ENCODE measurements at regions not wholly inside any gene's neighbourhood (a gene's known extent, or its start where the extent isn't known, plus 50 kb on each side); places are given as distances from the start of the nearest gene placed in this dataset.

DNA sequence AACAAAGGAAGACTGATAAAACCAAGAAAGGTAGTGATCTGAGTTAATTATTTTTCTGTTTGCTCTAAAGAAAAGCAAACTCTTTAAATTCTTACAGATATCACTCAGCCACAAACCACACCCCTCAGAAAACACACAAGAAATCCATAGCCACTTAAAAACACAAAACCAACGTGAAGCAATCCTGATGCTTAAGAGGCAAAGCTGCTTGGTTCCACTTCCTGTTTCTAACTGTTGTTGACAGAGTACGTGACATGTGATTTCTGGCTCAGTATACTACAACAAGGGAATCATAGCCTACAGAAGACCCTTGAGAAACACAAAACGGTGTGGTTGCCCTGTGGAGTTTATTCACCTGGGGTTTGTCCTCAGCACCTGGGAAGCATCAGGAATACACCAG lies 240.9 kb upstream of the APCDD1 start (continued):
- TF ChIP-seq POLR2AphosphoS5 (IDR thresholded peaks at IDR 0.05; ENCODE audit: low read depth, low read length), result no peak
- TF ChIP-seq, protein P1, sequence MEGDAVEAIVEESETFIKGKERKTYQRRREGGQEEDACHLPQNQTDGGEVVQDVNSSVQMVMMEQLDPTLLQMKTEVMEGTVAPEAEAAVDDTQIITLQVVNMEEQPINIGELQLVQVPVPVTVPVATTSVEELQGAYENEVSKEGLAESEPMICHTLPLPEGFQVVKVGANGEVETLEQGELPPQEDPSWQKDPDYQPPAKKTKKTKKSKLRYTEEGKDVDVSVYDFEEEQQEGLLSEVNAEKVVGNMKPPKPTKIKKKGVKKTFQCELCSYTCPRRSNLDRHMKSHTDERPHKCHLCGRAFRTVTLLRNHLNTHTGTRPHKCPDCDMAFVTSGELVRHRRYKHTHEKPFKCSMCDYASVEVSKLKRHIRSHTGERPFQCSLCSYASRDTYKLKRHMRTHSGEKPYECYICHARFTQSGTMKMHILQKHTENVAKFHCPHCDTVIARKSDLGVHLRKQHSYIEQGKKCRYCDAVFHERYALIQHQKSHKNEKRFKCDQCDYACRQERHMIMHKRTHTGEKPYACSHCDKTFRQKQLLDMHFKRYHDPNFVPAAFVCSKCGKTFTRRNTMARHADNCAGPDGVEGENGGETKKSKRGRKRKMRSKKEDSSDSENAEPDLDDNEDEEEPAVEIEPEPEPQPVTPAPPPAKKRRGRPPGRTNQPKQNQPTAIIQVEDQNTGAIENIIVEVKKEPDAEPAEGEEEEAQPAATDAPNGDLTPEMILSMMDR (IDR thresholded peaks at IDR 0.05 in 2 of 3, conservative IDR thresholded peaks at IDR 0.05 in 1 of 3; ENCODE audit: borderline replicate concordance in 1 of 3, insufficient read depth in 1 of 3, low read depth in 2 of 3, low read length in 2 of 3), result no peak
- no peak for TF ChIP-seq SP1 (IDR thresholded peaks at IDR 0.05; ENCODE audit: low read depth)
- TF ChIP-seq FOSL1 (IDR thresholded peaks at IDR 0.05; ENCODE audit: low read depth), result no peak

DNA sequence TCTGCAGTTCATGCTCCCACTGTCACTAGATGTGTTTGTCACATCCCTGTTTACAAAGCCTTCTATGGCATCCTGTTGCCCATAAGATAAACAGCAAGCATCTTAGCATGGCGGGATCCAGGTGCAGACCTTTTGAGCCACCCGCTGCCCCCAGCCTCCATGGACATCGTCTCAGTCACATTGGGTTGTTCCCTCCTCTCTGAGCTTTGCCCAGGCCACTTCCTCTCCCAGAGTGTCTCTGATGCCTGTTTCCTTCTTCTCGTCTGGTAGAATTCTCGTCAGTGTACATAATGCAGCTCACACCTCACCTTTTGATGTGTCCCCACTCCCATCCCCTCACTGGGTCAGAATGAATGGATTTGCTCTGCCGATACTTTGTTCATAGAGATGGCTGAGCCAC lies 239.0 kb upstream of the APCDD1 start:
- DNase-seq (ENCODE audit: low read depth, low spot score), result no peak

DNA sequence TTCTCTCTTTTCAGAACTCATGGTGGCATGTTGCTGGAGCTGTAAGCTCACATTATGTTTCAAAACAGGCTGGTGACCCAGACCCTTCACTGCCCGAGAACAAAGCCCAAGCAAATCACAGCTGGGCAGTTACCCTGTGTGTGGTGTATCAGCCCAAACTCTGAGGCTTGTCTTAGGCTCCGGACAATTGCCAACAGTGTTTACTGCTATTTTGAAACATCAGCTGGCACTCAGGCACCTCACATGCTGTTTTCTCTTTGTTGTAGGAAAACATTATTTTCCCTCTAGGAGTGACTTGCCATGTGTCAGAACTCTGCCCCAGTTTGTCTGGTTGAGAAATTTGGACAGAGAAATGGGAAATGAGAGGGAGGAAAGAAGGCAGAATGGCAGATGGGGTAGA lies 237.6 kb upstream of the APCDD1 start:
- Histone ChIP-seq H2AFZ (ENCODE audit: low read depth, low read length, poor library complexity, severe bottlenecking) (no peak overlapping the region), H3K4me2 (ENCODE audit: low read length) (no peak overlapping the region), H4K20me1 (ENCODE audit: insufficient read depth) (no peaks in the 10 kb centered on the region), H3K9me2 (ENCODE audit: insufficient read depth) (no peaks in the 10 kb centered on the region), H3K27me3 (ENCODE audit: insufficient read depth, low read length) (0 out of 2 replicates have a peak, but pooled peaks cover 8% of the 10 kb centered on the region), H3K4me1 (ENCODE audit: control insufficient read depth in 1 of 2, insufficient read depth in 2 of 2, low read length in 2 of 2) (no peaks in the 10 kb centered on the region), H3K79me2 (ENCODE audit: insufficient read depth, low read length) (no peaks in the 10 kb centered on the region), H3K36me3 (ENCODE audit: control insufficient read depth in 1 of 2, insufficient read depth in 2 of 2, low read length in 2 of 2) (no peaks in the 10 kb centered on the region), H3K9me3 (ENCODE audit: control insufficient read depth in 1 of 2, insufficient read depth in 1 of 2, low read depth in 1 of 2, low read length in 2 of 2) (no peaks in the 10 kb centered on the region), H3K4me3 (replicated peaks in 1 of 2; ENCODE audit: low read depth in 1 of 2, low read length in 2 of 2) (no peak overlapping the region), H3K27ac (ENCODE audit: low read depth, low read length) (no peak overlapping the region), H3K9ac (ENCODE audit: low read length) (no peak overlapping the region)
- ChIA-PET CTCF (no interaction called here), RAD21 (ENCODE audit: low non-redundant PET in 1 of 2, low total read pairs in 2 of 2, uncharacterized antibody in 2 of 2, unreplicated experiment in 2 of 2) (no interaction called here), POLR2A (no interaction called here)
- no TSS peak for BruUV-seq (replicated peaks)
- DNase-seq (ENCODE audit: low read depth, low spot score) (no peak), ATAC-seq (no peak)
- intact Hi-C loops (cut with micrococcal nuclease), result no loop called here
- TF ChIP-seq, protein P2, sequence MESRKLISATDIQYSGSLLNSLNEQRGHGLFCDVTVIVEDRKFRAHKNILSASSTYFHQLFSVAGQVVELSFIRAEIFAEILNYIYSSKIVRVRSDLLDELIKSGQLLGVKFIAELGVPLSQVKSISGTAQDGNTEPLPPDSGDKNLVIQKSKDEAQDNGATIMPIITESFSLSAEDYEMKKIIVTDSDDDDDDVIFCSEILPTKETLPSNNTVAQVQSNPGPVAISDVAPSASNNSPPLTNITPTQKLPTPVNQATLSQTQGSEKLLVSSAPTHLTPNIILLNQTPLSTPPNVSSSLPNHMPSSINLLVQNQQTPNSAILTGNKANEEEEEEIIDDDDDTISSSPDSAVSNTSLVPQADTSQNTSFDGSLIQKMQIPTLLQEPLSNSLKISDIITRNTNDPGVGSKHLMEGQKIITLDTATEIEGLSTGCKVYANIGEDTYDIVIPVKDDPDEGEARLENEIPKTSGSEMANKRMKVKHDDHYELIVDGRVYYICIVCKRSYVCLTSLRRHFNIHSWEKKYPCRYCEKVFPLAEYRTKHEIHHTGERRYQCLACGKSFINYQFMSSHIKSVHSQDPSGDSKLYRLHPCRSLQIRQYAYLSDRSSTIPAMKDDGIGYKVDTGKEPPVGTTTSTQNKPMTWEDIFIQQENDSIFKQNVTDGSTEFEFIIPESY (IDR thresholded peaks at IDR 0.05; ENCODE audit: extremely low read depth, insufficient replicate concordance, low read length), result no peak
- TF ChIP-seq SP1 (IDR thresholded peaks at IDR 0.05; ENCODE audit: low read depth) (no peak), POLR2AphosphoS5 (IDR thresholded peaks at IDR 0.05; ENCODE audit: low read depth, low read length) (no peak), EZH2 (IDR thresholded peaks at IDR 0.05) (no peak), RAD21 (IDR thresholded peaks at IDR 0.05; ENCODE audit: low read depth) (no peak), EZH2phosphoT487 (IDR thresholded peaks at IDR 0.05; ENCODE audit: borderline replicate concordance) (no peak), EGR1 (IDR thresholded peaks at IDR 0.05; ENCODE audit: low read depth) (no peak), YY1 (IDR thresholded peaks at IDR 0.05; ENCODE audit: extremely low read depth, insufficient replicate concordance, low read depth, low read length) (no peak)

More for the DNA sequence above, 239.0 kb upstream of the APCDD1 start:
- ChIA-PET CTCF (no interaction called here), RAD21 (ENCODE audit: low non-redundant PET in 1 of 2, low total read pairs in 2 of 2, uncharacterized antibody in 2 of 2, unreplicated experiment in 2 of 2) (no interaction called here), POLR2A (no interaction called here)
- no peak for ATAC-seq
- TF ChIP-seq RAD21 (IDR thresholded peaks at IDR 0.05; ENCODE audit: low read depth) (no peak), CEBPB (IDR thresholded peaks at IDR 0.05; ENCODE audit: low read depth) (no peak), EZH2 (IDR thresholded peaks at IDR 0.05) (no peak)
- Histone ChIP-seq H3K4me3 (replicated peaks in 1 of 2; ENCODE audit: low read depth in 1 of 2, low read length in 2 of 2) (no peak overlapping the region), H3K9me2 (ENCODE audit: insufficient read depth) (no peaks in the 10 kb centered on the region), H3K4me1 (ENCODE audit: control insufficient read depth in 1 of 2, insufficient read depth in 2 of 2, low read length in 2 of 2) (no peaks in the 10 kb centered on the region), H4K20me1 (ENCODE audit: insufficient read depth) (no peaks in the 10 kb centered on the region), H3K36me3 (ENCODE audit: control insufficient read depth in 1 of 2, insufficient read depth in 2 of 2, low read length in 2 of 2) (no peaks in the 10 kb centered on the region), H3K9ac (ENCODE audit: low read length) (no peak overlapping the region), H2AFZ (ENCODE audit: low read depth, low read length, poor library complexity, severe bottlenecking) (no peak overlapping the region), H3K79me2 (ENCODE audit: insufficient read depth, low read length) (no peaks in the 10 kb centered on the region), H3K4me2 (ENCODE audit: low read length) (no peak overlapping the region), H3K27me3 (ENCODE audit: insufficient read depth, low read length) (0 out of 2 replicates have a peak, but pooled peaks cover 8% of the 10 kb centered on the region), H3K9me3 (ENCODE audit: control insufficient read depth in 1 of 2, insufficient read depth in 1 of 2, low read depth in 1 of 2, low read length in 2 of 2) (no peaks in the 10 kb centered on the region), H3K27ac (ENCODE audit: low read depth, low read length) (no peak overlapping the region)
- BruUV-seq (replicated peaks), result no TSS peak
- intact Hi-C loops (cut with micrococcal nuclease), result no loop called here

All from HCT116 (cell line).